Activated CD4-positive, alpha-beta T cell treated with anti-CD3 and anti-CD28 coated beads for 48 hours (primary cell): ENCODE measurements at regions not wholly inside any gene's neighbourhood (a gene's known extent, or its start where the extent isn't known, plus 50 kb on each side); places are given as distances from the start of the nearest gene placed in this dataset.

Experiments
- DNase-seq: peaks from one replicate; pipeline ENCODE4 v3.0.0-alpha.2; 2020

DNA sequence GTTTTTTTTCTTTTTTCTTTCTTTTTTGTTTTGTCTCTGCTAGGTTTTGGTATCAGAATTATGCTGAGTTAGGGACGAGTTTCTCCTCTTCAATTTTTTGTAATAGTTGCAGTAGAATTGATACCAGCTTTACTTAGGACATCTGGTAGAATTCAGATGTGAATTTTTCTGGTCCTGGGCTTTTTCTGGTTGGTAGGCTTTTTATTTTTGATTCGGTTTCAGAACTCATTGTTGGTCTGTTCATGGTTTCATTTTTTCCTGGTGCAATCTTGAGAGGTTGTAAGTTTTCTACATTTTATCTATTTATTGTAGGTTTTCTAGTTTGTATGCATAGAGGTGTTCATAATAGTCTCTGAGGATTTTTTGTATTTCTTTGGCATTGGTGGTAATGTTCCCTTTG lies 498.1 kb upstream of the CPEB2 start:
- DNase-seq: no peak

DNA sequence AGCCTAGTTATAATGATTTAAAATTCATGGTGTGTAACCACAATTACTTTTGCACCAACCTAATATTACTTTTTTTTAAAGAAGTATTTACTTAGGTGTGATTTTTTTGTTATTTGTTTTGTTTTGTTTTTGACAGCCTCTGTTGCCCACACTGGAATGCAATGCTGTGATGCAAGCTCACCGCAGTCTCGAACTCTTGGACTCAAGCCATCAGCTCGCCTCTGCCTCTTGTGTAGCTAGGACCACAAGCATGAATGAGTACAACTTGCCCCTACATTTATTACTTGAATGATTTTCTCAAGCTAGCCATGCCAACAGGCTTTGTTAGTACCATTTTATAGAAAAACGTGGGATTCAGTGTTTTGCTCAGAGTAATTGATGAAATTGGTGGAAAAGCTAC lies 488.8 kb upstream of the CPEB2 start:
- DNase-seq: no peak

DNA sequence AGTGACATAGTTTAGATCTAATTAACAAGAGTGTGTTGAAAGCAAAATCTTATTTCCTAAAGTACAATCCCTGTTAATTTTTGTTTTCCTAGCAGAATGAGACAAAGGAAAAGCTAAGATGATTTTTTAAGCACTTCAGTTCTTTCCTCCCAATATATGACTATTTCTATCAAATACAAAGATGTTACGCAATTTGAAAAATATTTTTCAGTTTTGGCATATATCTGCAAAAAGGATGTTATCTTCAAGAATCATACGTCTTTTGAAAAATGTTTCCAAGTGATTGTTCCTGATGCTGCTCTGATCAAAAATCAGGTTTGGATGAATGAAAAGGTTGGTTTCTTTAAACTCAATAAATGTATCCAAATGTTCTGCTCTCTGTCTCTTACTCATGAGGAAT lies 486.7 kb upstream of the CPEB2 start:
- DNase-seq: no peak

DNA sequence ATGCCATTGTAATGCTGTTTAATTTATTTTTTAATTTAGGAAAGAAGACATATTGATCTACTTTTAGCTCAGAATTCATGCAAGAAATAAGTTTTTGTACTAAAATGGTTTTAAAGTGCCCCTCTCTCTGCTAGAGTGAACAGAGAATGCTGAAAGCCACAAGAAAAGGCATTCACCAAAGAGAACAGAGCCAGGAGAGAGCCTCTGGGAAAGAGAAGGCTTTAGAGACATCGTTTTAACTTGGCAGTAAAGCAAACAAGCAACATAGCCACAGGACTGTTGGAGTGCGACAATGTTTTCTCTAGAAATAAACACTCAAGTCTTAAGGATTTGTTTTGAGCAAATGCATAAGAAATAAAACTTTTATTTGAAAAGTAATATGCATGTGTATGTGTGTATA lies 484.1 kb upstream of the CPEB2 start:
- no peak for DNase-seq

DNA sequence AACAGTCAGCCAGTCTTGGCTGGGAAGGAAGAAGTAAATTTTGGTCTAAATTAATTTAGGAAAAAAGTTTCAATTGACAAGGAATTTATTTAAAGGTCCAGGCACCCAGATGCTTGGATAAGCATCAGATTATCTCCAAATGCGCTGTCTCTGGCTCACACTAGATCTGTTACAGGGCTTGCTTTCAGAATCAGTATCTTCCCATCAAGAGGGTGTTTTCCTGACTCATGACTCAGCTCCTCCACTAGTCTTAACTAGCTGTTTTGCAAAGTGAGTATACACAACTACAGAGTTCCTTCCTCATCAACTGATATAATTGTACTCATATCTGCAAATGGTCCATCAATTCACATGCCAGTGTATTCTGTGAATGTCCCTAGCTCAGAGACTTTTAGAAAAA lies 482.1 kb upstream of the CPEB2 start:
- DNase-seq: no peak

DNA sequence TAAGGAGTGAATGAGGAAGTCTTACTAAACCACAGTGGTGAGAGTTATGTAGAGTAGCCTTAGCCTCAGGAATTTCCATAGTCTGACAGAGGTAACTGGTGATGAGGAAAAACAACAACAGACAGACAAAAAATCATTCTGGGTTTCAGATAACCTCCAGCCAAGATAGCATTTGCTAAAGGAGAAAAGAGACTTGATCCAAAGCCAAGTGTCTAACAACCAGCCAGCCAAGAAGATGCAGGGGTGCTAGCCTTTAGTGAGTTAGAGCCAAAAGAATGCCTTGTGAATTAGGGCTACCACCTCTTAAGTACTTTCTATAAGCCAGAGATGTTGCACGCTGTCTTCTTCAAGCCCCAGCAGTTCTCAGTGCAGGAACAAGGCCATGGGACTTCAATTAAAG lies 478.0 kb upstream of the CPEB2 start:
- DNase-seq: no peak

DNA sequence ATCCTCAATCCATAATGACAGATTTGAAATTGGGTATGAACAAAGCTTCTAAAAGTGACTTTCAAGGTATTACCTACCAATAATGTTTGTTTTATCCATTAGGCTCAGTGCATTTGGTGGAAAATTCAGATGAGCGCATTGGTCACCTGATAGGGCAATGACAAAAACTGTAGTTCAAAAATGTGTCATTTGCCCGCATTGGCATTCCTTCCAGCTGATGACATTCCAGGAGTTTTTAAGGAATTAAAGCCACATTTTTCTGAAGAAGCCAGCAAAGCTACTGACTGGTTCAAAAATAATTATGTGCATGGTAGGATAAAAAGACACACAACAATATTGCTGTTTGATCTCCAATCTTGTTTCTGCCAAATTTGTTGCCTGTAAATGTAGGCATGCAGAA lies 473.4 kb upstream of the CPEB2 start:
- no peak for DNase-seq

DNA sequence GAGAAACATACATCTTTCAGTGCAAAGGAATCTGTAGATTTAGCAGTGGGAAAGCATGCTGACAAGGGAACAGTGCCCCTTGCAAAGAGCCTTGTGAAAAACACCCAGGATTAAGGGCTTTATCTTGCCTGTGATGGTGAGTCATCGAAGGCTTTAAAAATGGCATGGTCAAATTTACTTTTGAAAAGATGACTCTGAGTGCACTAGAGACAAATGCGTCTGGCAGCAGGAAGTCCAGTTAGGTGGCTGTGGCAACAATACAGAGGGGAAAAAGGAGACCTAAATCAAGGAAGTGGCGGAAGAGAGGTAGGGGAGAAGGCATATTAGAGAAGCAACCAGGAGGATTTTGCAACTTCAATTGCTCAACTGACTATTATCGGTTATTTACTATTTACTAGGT lies 472.6 kb upstream of the CPEB2 start:
- DNase-seq: no peak

DNA sequence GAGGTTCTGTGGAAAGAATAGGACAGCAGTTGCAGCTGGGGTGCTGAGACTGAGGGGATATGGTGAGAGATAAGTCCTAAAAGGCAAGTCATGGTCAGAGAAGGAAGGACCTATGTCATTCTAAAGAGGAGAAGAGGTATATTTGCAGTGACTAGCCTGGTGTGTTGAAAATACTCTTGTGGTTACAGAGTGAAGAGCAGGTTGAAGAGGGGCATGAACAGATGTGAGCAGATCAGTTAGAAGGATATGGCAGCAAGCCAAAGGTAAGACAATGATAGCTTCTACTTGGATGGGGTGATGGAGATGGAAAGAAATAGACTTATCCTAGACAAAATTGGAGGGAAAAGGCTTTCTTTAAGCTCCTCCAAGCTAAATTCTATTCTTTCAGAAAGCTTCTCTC lies 469.8 kb upstream of the CPEB2 start:
- no peak for DNase-seq

DNA sequence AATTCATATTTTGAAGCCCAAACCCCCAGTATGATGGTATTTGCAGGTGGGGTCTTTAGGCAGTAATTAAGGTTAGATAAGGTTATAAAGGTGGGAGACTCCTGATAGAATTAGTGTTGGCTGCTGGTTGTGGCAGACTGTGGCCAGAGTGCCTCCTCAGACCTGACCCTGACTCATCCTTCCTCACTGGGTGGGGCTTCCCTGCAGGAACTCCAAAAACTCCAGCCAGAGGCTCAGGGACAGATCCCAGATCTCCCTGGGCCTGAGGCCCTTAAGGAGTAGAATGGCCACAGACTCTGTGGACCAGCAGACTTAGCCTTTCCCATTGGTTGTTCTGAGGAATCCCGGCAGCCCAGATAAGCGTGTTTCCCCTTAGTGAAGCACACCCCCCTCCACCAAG lies 463.0 kb upstream of the CPEB2 start:
- no peak for DNase-seq

DNA sequence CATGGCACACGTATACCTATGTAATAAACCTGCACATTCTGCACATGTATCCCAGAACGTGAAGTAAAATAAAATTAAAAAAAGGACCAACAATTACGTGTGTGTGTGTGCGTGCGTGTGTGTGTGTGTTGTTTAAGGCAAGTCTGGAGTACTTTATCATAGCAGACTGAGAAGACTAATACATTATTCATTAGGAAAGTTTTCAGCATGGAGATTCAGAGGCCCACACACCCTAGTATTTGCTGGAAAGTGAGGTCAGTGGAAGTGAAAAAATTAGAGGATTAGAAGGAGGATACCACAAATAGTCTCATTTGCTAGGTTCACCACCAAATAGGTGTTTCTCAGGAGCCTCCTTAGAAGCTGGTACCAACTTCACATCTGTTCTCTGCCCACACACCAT lies 457.1 kb upstream of the CPEB2 start:
- no peak for DNase-seq

DNA sequence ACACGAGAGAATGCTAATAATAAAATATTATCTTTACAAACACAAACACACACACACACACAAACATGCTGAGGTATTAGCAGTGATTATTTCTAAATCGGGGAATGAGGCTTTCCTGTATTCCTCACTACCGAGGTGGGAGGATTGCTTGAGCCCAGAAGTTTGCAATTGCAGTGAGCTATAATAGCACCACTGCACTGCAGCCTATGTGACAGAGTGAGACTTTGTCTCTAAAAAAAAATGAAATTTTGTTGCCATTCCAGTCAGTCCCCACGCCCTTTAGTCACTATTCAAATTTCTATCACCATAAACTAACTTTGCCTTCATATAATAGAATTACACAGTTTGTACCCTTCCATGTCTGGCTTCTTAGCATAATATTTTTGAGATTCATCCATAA lies 456.5 kb upstream of the CPEB2 start:
- no peak for DNase-seq

DNA sequence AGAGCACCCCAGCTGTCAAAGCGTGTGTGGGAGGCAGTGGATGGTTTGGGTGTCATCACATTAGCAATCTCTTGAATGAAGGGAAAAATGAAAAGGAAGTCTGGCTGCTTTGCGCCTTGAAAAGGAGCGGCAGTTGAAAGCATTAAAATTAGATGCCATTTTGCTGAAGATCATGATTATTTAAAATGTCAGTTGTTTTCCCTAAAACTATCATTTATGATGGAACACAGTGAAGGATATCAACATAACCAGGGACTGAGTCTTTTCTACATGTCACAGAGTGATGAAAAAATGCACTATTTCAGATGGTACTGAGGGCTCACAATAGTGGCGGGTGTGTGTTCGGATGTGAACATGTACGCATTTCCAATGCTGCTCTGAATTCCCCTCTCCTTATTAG lies 450.2 kb upstream of the CPEB2 start:
- no peak for DNase-seq

DNA sequence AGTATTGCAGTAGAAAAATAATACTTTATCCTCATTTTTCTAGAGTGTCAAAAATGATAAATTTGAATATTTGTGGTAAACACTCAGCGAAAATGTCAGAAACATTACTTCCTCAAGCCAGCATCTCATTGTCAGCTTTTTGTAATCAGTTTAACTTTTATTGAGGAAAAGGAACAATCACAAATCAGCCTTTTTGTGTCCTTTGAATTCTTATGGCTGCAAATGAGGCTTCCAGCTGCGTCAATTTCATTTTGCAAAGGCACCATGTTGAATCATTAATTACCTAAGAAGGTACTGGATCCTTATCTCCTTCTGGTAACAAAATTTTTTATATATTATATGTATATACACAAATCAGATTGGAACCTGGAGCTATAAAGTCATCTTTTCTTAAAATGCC lies 442.6 kb upstream of the CPEB2 start:
- no peak for DNase-seq

DNA sequence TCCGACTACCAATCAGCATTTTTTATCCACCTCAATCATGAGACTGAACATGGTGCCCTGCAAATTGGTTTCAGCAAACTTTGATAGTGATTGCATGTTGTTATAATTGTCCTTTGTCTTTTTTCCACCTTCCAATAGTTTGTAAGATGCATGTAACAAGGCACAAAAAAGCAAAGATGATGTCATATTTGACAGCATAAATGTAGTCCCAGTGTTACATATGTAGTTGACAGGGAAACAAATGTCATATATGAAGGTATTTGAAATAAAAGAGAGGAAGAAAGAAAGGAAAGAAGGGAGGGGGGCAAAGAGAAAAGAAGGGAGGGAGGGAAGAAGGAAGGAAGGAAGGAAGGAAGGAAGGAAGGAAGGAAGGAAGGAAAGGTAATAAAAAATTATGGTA lies 441.7 kb upstream of the CPEB2 start:
- DNase-seq: no peak

DNA sequence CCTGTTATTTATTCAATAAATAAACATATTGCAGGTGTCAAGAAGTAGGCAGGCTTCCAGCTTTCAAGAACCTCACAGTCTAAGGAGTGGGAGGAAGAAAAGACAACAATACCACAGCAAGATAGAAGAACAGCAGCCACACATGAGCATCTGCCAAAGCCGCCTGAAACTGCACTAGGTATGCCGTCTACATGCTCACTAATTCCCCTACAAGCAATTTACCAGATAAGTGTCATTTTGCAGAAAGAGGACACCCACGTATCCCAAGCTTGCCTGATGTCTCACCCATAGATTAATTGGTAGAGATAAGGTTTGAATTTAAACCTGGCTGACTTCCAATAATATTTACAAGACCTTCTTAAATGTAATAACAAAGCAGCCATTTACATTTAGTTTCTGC lies 439.4 kb upstream of the CPEB2 start:
- DNase-seq: no peak

DNA sequence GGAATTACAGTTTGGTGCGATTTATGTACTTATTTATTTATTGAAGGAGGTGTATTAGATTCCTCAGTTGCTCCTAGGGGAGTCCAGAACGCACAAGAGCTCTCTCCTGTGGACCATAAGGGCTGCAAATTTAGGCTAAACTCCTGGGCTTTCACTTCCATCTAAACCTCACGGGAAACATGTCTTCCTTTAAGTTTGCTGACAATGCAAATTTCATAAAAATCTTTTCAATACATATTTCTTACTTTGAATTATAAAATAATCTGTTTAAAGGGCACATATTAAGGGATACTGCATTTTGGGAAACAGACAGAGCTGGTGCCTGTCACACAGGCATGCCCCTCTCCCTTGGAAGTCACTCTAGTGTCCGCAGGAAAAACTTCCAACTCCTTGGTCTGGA lies 438.0 kb upstream of the CPEB2 start:
- no peak for DNase-seq

DNA sequence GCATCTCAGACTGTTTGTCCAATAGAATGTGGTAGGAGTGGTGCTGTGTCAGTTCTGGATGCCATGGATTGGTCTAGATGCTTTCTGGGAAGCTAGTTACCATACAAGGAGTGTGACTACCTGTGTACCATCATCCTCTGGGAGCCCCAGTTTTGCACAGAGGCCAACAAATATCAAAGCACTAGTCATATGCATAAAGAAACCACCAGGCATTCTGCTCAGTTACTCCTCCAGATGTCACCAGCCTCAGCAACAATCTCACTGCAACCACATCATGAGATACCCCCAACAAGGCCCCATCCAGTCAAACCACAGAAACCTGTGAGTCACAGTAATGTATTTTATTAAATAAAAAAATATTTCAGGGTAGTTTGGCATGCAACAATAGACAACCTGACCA lies 435.8 kb upstream of the CPEB2 start:
- DNase-seq: peak; percentile 6

DNA sequence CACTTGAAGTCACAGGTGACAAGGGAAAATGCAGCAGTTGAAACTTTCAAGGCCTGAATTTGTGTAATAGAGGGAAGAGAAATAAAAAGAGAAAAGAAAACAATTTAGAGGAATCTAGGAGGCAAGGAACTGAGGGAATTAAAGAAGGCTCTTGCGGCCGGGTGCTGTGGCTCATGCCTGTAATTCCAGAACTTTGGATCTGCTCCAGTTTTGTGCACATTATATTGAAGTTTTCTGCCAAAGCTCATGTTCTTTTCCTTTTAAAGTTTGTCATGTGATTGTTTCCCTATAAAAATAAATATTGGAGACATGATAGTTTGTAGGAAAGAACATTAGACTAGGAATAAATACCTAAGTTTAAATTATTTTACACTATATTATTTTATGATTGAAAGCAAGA lies 433.9 kb upstream of the CPEB2 start:
- DNase-seq: no peak

DNA sequence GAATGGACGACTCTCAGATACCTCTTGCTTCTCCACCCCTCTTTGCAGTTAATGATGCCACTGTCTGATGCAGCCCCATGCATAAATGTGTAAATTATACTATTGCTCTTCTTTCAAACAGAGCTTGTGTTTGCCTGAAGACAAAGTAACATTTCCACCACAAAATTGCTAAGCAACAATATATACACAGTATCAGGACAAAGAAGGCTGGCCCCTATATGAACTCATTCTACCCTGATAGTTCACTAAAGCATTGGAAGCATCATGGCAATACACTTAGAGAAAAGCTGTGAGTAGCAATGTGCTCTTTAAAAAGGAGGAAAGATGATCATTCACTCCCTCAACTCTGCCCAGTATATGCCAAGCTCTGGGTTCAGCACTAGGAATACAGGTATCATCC lies 427.0 kb upstream of the CPEB2 start:
- no peak for DNase-seq

DNA sequence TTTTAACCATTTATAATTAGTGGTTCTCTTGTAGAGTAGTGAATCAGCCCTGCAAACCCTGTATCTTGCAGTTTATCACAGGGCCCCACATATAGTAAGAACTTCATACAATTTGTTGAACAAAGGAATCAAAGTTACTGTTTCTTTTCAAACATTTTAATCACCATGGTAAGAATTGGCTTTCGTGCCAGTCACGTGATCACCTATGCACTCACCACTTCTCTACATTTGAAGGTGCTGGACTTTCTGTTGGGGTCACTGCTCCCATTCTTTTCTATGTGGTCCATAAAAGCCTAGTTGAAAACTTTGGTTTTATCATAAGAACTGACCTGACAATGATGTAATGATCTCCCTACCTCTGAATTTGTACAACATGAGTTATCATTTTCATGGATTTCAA lies 426.4 kb upstream of the CPEB2 start:
- DNase-seq: no peak

DNA sequence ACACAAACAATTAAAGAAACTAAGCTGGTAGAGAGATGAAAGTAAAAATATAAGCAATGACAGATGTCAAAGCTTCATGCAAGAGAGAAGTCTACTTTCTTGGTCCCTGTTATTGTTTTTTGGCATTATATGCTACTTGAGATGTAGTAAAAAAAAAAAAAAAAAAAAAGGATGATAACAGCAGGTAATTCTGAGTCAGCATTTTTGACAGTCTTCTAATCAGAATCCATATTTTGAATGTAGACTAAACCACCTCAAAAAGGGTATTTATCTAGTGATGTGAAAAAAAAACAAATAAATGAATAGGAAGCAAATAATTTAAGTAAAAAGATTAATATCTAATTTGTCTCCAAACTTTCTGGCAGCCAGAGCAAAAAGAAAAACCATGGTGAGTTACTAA lies 422.2 kb upstream of the CPEB2 start:
- no peak for DNase-seq

DNA sequence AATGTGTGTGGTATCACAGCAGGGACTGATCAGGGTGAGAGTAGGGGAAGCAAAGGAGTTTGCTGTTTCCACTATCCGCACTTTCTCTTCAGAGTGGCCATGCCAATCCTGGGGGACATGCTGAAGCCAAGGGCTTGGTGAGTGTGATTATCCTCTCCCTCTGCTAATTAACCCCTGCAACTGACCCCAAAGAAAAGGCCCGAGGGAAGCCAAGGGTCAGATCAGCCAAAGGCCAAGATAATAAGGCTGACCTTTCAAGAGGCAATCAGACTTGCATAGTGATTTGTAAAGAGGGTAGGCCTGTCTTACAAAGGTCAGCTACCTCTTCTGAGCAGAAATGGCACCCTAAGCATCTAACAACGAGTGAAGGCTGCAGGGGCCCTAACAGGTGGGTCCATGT lies 420.5 kb upstream of the CPEB2 start:
- DNase-seq: no peak

DNA sequence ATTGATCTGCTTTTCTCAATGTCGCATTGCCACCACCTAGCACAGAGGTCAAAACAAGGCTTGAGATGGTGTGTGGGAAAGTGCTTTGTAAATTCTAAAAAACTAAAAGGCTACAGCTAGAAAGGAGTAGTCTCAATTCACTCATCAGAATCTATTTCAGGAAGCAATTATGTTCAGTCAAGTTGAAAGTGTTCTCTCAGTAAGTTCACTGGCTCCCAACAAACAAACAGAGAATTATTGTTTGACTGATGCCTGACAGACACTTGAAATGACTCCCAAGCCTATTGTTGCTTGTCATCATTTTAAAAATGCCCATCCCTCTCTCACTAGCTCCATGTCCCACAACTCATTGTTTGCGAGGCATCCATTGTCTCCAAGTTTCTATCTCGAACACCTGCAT lies 419.6 kb upstream of the CPEB2 start:
- no peak for DNase-seq

DNA sequence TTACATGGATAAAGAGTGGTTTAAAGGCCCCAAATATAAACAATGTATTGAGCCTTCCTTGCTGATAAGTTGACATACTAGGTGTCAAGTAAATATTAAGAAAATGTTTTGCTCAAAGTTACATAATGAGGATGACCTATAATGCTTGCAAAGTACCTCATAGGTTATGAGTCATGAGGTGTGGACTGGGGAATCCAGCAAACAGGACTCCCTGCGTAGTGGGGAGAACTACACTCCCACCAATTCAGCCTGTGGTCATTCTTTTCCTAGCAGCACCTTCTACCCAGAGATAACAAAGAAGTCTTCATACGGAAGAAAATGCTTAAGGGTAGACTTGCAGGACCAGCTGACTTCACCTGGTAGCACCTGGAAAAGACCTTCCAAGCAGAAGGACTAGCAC lies 418.9 kb upstream of the CPEB2 start:
- no peak for DNase-seq

DNA sequence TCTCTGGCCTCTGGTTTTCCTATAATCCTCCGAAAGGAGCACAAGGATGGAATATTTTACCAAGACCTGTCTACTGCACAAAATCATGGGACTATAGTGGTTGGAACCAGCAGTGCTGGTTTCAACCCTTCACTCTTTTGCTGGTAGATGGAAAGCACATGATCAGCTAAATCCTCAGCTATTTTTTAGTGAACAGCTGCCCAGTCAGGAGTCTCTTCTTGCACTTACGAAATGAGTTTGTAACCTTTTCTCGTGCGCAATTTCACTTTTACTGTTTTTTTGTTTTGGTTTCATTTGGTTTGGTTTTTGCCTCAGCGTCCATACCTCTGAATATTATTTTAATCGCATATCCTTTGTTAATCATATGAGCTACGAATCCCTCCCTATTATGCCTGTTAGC lies 418.5 kb upstream of the CPEB2 start:
- DNase-seq: no peak

DNA sequence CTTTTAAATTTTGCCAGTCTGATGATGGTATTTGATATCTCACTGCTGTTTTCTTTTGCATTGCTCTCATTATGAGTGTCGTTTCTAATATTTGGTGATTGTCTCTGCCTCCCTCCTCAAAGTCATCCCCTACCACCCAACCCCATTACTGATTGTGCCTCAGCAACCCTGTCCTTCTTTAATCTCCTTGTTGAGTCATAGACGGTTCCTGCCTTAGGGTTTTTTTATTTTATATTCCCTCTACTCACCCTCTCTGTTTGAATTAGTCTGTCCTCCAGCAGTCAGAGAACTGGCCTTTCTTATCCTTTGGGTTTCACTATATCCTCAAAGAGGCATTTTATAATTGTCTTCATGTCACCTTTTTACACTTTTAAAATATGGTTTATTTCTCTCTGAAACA lies 409.3 kb upstream of the CPEB2 start:
- DNase-seq: no peak
